Mesenchymal stem cell (in vitro differentiated cells and primary cell): ENCODE measurements at regions not wholly inside any gene's neighbourhood (a gene's known extent, or its start where the extent isn't known, plus 50 kb on each side); places are given as distances from the start of the nearest gene placed in this dataset.

Experiments
- DNase-seq: peaks from one replicate; pipeline ENCODE4 v3.0.0-alpha.2; 2013
- H2AFZ ChIP-seq: one replicate; pipeline ENCODE4 v1.6.1; 2013; ENCODE audit warnings: low read depth, mild to moderate bottlenecking, control low read depth, inconsistent platforms, low read length, moderate library complexity
- H2AK5ac ChIP-seq: 2 replicates; pipeline ENCODE4 v1.6.1; 2013; ENCODE audit warnings: low read length, moderate library complexity, mild to moderate bottlenecking, inconsistent platforms; ENCODE audit not compliant: severe bottlenecking
- H2BK120ac ChIP-seq: one replicate; pipeline ENCODE4 v1.6.1; 2013; ENCODE audit warnings: low read depth, mild to moderate bottlenecking, inconsistent platforms, low read length, moderate library complexity
- H2BK12ac ChIP-seq, 2 experiments: one replicate each; pipeline ENCODE4 v1.6.1; 2013; ENCODE audit warnings: inconsistent platforms in 2 of 2, low read length in 2 of 2, mild to moderate bottlenecking in 2 of 2, moderate library complexity in 2 of 2, control low read depth in 1 of 2
- H2BK15ac ChIP-seq: one replicate; pipeline ENCODE4 v1.6.1; 2013; ENCODE audit warnings: mild to moderate bottlenecking, low read depth, inconsistent platforms; ENCODE audit not compliant: poor library complexity, severe bottlenecking
- H2BK5ac ChIP-seq: 2 replicates; pipeline ENCODE4 v1.6.1; 2013; ENCODE audit warnings: low read depth, mild to moderate bottlenecking, low read length, control low read depth, inconsistent platforms; ENCODE audit not compliant: poor library complexity, severe bottlenecking
- H3K14ac ChIP-seq, 2 experiments: one replicate each; pipeline ENCODE4 v1.6.1; 2013; ENCODE audit warnings: inconsistent platforms in 2 of 2, low read length in 2 of 2, control low read depth in 1 of 2, mild to moderate bottlenecking in 1 of 2, moderate library complexity in 1 of 2
- H3K18ac ChIP-seq, 2 experiments: one replicate each; pipeline ENCODE4 v1.6.1; 2013; ENCODE audit warnings: inconsistent platforms in 2 of 2, low read length in 2 of 2, control low read depth in 1 of 2, low read depth in 1 of 2, mild to moderate bottlenecking in 1 of 2
- H3K23ac ChIP-seq, 2 experiments: one replicate each; pipeline ENCODE4 v1.6.1; 2013; ENCODE audit warnings: inconsistent platforms in 2 of 2, low read length in 2 of 2, mild to moderate bottlenecking in 2 of 2, moderate library complexity in 2 of 2, control low read depth in 1 of 2
- H3K27ac ChIP-seq: 2 replicates; pipeline ENCODE4 v1.5.1; 2013; ENCODE audit warnings: mild to moderate bottlenecking, moderate library complexity, low read length, control low read depth, inconsistent platforms; ENCODE audit not compliant: poor library complexity, severe bottlenecking
- H3K27me3 ChIP-seq, 2 experiments: 2 replicates each; pipeline versions ENCODE4 v1.6.1 to v1.7.0; 2013; ENCODE audit warnings: low read length in 2 of 2, mild to moderate bottlenecking in 2 of 2, moderate library complexity in 2 of 2, control low read depth in 1 of 2, inconsistent platforms in 1 of 2; ENCODE audit not compliant: control insufficient read depth in 1 of 2, insufficient read depth in 1 of 2
- H3K36me3 ChIP-seq, 2 experiments: 2 replicates each; pipeline versions ENCODE4 v1.6.1 to v1.7.0; 2013; ENCODE audit warnings: low read length in 2 of 2, control low read depth in 1 of 2, inconsistent platforms in 1 of 2, low read depth in 1 of 2, mild to moderate bottlenecking in 1 of 2; ENCODE audit not compliant: insufficient read depth in 2 of 2, control insufficient read depth in 1 of 2
- H3K4ac ChIP-seq, 2 experiments: one replicate each; pipeline ENCODE4 v1.6.1; 2013; ENCODE audit warnings: inconsistent platforms in 2 of 2, low read length in 2 of 2, mild to moderate bottlenecking in 2 of 2, moderate library complexity in 2 of 2, control low read depth in 1 of 2, low read depth in 1 of 2
- H3K4me1 ChIP-seq: 2 replicates; pipeline ENCODE4 v1.6.1; 2013; ENCODE audit warnings: low read depth, low read length, control low read depth; ENCODE audit not compliant: control insufficient read depth, insufficient read depth
- H3K4me2 ChIP-seq: 2 replicates; pipeline ENCODE4 v1.6.1; 2013; ENCODE audit warnings: low read length, mild to moderate bottlenecking, inconsistent platforms; ENCODE audit not compliant: poor library complexity, severe bottlenecking
- H3K4me3 ChIP-seq, 2 experiments: 2 replicates each; pipeline versions ENCODE4 v1.5.1 to v1.7.0; 2013; ENCODE audit warnings: low read length in 2 of 2, mild to moderate bottlenecking in 2 of 2, control low read depth in 1 of 2, low read depth in 1 of 2; ENCODE audit not compliant: insufficient read depth in 1 of 2
- H3K79me1 ChIP-seq: replicated peaks from 2 replicates; pipeline ENCODE4 v1.6.1; 2013; ENCODE audit warnings: mild to moderate bottlenecking, control low read depth, low read length, inconsistent platforms; ENCODE audit not compliant: poor library complexity, severe bottlenecking
- H3K9ac ChIP-seq: 2 replicates; pipeline ENCODE4 v1.7.0; 2013; ENCODE audit warnings: mild to moderate bottlenecking, low read length, moderate library complexity
- H3K9me3 ChIP-seq: 2 replicates; pipeline ENCODE4 v1.7.0; 2013; ENCODE audit warnings: mild to moderate bottlenecking, low read length; ENCODE audit not compliant: control insufficient read depth
- H4K8ac ChIP-seq: one replicate; pipeline ENCODE4 v1.6.1; 2013; ENCODE audit warnings: inconsistent platforms, mild to moderate bottlenecking, low read length, moderate library complexity
- H4K91ac ChIP-seq: one replicate; pipeline ENCODE4 v1.6.1; 2013; ENCODE audit warnings: mild to moderate bottlenecking, low read length, inconsistent platforms
- whole genome bisulfite sequencing: methylation state at CpG from one replicate; pipeline ENCODE4 v1.1.7; 2013; ENCODE audit warnings: mixed read lengths; 5-methylcytosine and 5-hydroxymethylcytosine counted together

GRCh38 chr12:24077161-24077560, 127.7 kb upstream of the SOX5 start:
- Histone ChIP-seq H3K27me3 (no peaks in the 10 kb centered on the region), H2BK15ac (no peak overlapping the region), H3K4me2 (no peak overlapping the region), H3K4ac (no peak overlapping the region), H3K4me1 (no peaks in the 10 kb centered on the region), H2BK120ac (no peak overlapping the region), H3K79me1 (no peaks in the 10 kb centered on the region), H3K9ac (no peak overlapping the region), H3K9me3 (no peaks in the 10 kb centered on the region), H2BK5ac (no peak overlapping the region), H2AK5ac (no peak overlapping the region), H2BK12ac (no peak overlapping the region), H3K14ac (no peak overlapping the region), H4K91ac (no peak overlapping the region), H4K8ac (no peak overlapping the region), H3K4me3 (no peak overlapping the region), H3K18ac (no peak overlapping the region), H2AFZ (no peak overlapping the region), H3K23ac (no peak overlapping the region), H3K27ac (no peak overlapping the region), H3K36me3 (no peaks in the 10 kb centered on the region)
- 96% methylated on average over 5 of the region's 5 CpGs for WGBS
- DNase-seq: no peak

- Histone ChIP-seq H3K27ac (no peak overlapping the region), H2BK15ac (no peak overlapping the region), H2BK12ac (no peak overlapping the region), H3K36me3 (no peaks in the 10 kb centered on the region), H3K27me3 (no peaks in the 10 kb centered on the region), H3K14ac (no peak overlapping the region), H2AK5ac (no peak overlapping the region), H4K8ac (no peak overlapping the region), H3K4me3 (no peak overlapping the region), H3K4me1 (no peaks in the 10 kb centered on the region), H3K4ac (no peak overlapping the region), H3K18ac (no peak overlapping the region), H2BK5ac (no peak overlapping the region), H3K4me2 (no peak overlapping the region), H2BK120ac (no peak overlapping the region), H3K9ac (no peak overlapping the region), H3K23ac (no peak overlapping the region), H4K91ac (no peak overlapping the region), H2AFZ (no peak overlapping the region), H3K79me1 (no peaks in the 10 kb centered on the region), H3K9me3 (no peaks in the 10 kb centered on the region)
- 100% methylated on average over 1 of the region's 1 CpG for WGBS
- no peak for DNase-seq
These were observed 126.2 kb upstream of the SOX5 start for GRCh38 chr12:24075650-24076049.

- Histone ChIP-seq H3K23ac (no peak overlapping the region), H2BK5ac (no peak overlapping the region), H3K4me1 (no peaks in the 10 kb centered on the region), H4K91ac (no peak overlapping the region), H2AK5ac (no peak overlapping the region), H2BK15ac (no peak overlapping the region), H2BK120ac (no peak overlapping the region), H3K79me1 (no peaks in the 10 kb centered on the region), H3K36me3 (no peaks in the 10 kb centered on the region), H2AFZ (no peak overlapping the region), H3K18ac (no peak overlapping the region), H4K8ac (no peak overlapping the region), H3K9ac (no peak overlapping the region), H3K27ac (no peak overlapping the region), H3K14ac (no peak overlapping the region), H3K27me3 (no peaks in the 10 kb centered on the region), H3K4me2 (no peak overlapping the region), H3K4ac (no peak overlapping the region), H3K4me3 (no peak overlapping the region), H2BK12ac (no peak overlapping the region), H3K9me3 (no peaks in the 10 kb centered on the region)
- WGBS: 77% methylated on average over 3 of the region's 3 CpGs
- DNase-seq: no peak
These were observed 123.8 kb upstream of the SOX5 start for GRCh38 chr12:24073170-24073810.

GRCh38 chr12:24072302-24072701, 122.8 kb upstream of the SOX5 start:
- H2AFZ ChIP-seq: no peak overlapping the region
- no peak overlapping the region for H2AK5ac ChIP-seq
- H3K27me3 ChIP-seq: no peaks in the 10 kb centered on the region
- H2BK120ac ChIP-seq: no peak overlapping the region
- no peak overlapping the region for H4K91ac ChIP-seq
- no peak overlapping the region for H3K27ac ChIP-seq
- no peak overlapping the region for H4K8ac ChIP-seq
- no peaks in the 10 kb centered on the region for H3K36me3 ChIP-seq
- WGBS: 100% methylated on average over 1 of the region's 1 CpG
- no peak overlapping the region for H3K4me2 ChIP-seq
- H3K23ac ChIP-seq: no peak overlapping the region
- no peak overlapping the region for H3K9ac ChIP-seq
- DNase-seq: no peak
- no peaks in the 10 kb centered on the region for H3K4me1 ChIP-seq
- H2BK5ac ChIP-seq: no peak overlapping the region
- H3K4ac ChIP-seq: no peak overlapping the region
- H3K4me3 ChIP-seq: no peak overlapping the region
- H3K14ac ChIP-seq: no peak overlapping the region
- no peak overlapping the region for H2BK15ac ChIP-seq
- H3K18ac ChIP-seq: no peak overlapping the region
- no peak overlapping the region for H2BK12ac ChIP-seq
- H3K79me1 ChIP-seq: no peaks in the 10 kb centered on the region
- H3K9me3 ChIP-seq: no peaks in the 10 kb centered on the region
